ENCODE measurements at regions not wholly inside any gene's neighbourhood (a gene's known extent, or its start where the extent isn't known, plus 50 kb on each side); places are given as distances from the start of the nearest gene placed in this dataset.

- TF ChIP-seq MLX (CRISPR knock-in tag; conservative IDR thresholded peaks at IDR 0.05), result no peak
- no peak for TF ChIP-seq TRIM28 (IDR thresholded peaks at IDR 0.05)
- no peak for TF ChIP-seq ADNP (tag; IDR thresholded peaks at IDR 0.05)
- peak; percentile 30; the same call in 1 of the 2 replicates for TF ChIP-seq CBX5 (IDR thresholded peaks at IDR 0.05; ENCODE audit: borderline replicate concordance, low read depth)
- TF ChIP-seq NFIC (IDR thresholded peaks at IDR 0.05), result peak; percentile 86
- no peak for TF ChIP-seq CCAR2 (IDR thresholded peaks at IDR 0.05; ENCODE audit: low read depth, low read length)
- TF ChIP-seq ZNF57 (CRISPR knock-in tag; IDR thresholded peaks at IDR 0.05), result 0 out of 2 replicates have a peak, but pooled peaks have one; percentile 30
- TF ChIP-seq ZBTB12 (CRISPR knock-in tag; IDR thresholded peaks at IDR 0.05), result no peak; the same call in 1 of the 2 replicates
- TF ChIP-seq EZH2 (IDR thresholded peaks at IDR 0.05; ENCODE audit: borderline replicate concordance, low read depth, low read length), result no peak
- TF ChIP-seq DDX20 (tag; IDR thresholded peaks at IDR 0.05; ENCODE audit: low read depth), result no peak
- no peak for TF ChIP-seq U2AF1 (optimal IDR thresholded peaks at IDR 0.05; ENCODE audit: low read depth, low read length)
- TF ChIP-seq GABPA (tag; conservative IDR thresholded peaks at IDR 0.05; ENCODE audit: low read depth), result peak; percentile 51; the same call in 1 of the 2 replicates
- no peak for TF ChIP-seq SMAD2 (IDR thresholded peaks at IDR 0.05; ENCODE audit: low read depth, low read length)
- no peak for TF ChIP-seq RUNX1 (IDR thresholded peaks at IDR 0.05; ENCODE audit: low read depth)
- TF ChIP-seq SMARCE1 (IDR thresholded peaks at IDR 0.05), result peak; percentile 49; the same call in 1 of the 2 replicates
- TF ChIP-seq GTF2B (IDR thresholded peaks at IDR 0.05; ENCODE audit: extremely low read depth, insufficient read length), result no peak
- no peak for TF ChIP-seq CEBPG (CRISPR knock-in tag; IDR thresholded peaks at IDR 0.05)
- TF ChIP-seq CEBPG (tag; conservative IDR thresholded peaks at IDR 0.05 in 1 of 2, IDR thresholded peaks at IDR 0.05 in 1 of 2), result no peak
- no peak for TF ChIP-seq C11orf30 (IDR thresholded peaks at IDR 0.05; ENCODE audit: low read depth)
These were observed 158.3 kb upstream of the NDUFV2 start (continued) for GRCh38 chr18:8943900-8944870.

Data from K562 (cell line).